BJ (cell line): ENCODE measurements at regions not wholly inside any gene's neighbourhood (a gene's known extent, or its start where the extent isn't known, plus 50 kb on each side); places are given as distances from the start of the nearest gene placed in this dataset.

ENCODE experiments used
- CTCF ChIA-PET: fragments of 350-600 bp; formaldehyde crosslinking; extraction: SDS; loops from one replicate; lab custom pipeline; 2021; ENCODE audit warnings: antibody characterized with exemption, inconsistent platforms; lab: Yijun Ruan, JAX
- POLR2A ChIA-PET: fragments of 300-600 bp; sonication (Branson Sonifier 250); formaldehyde crosslinking; extraction: SDS; loops from one replicate; lab custom pipeline; 2021; ENCODE audit warnings: antibody characterized with exemption; lab: Charles Lee
- DNase-seq: peaks from one replicate; pipeline ENCODE4 v3.0.0-alpha.2; 2011; ENCODE audit warnings: low read depth
- H3K27me3 ChIP-seq: 2 replicates; pipeline ENCODE4 v1.6.0; 2011; ENCODE audit warnings: low read length; ENCODE audit not compliant: control insufficient read depth, insufficient read depth
- H3K36me3 ChIP-seq: 2 replicates; pipeline ENCODE4 v1.5.1; 2011; ENCODE audit warnings: low read length; ENCODE audit not compliant: control insufficient read depth, insufficient read depth
- H3K4me3 ChIP-seq: 2 replicates; pipeline ENCODE4 v1.5.1; 2011; ENCODE audit warnings: low read depth, mild to moderate bottlenecking, control low read depth, low read length
- CTCF ChIP-seq: IDR thresholded peaks from 2 replicates; pipeline ENCODE4 v1.5.1; 2011; ENCODE audit warnings: low read depth, mild to moderate bottlenecking, control low read depth, inconsistent platforms, low read length, moderate library complexity; ENCODE audit not compliant: insufficient read depth

GRCh38 chr9:81146684-81147337 is 542.5 kb downstream of the TLE1 start:
- Histone ChIP-seq H3K36me3 (no peaks in the 10 kb centered on the region), H3K27me3 (no peaks in the 10 kb centered on the region), H3K4me3 (no peak overlapping the region)
- DNase-seq: no peak
- no peak for TF ChIP-seq CTCF
- CTCF ChIA-PET: no interaction called here
- POLR2A ChIA-PET: no interaction called here

- TF ChIP-seq CTCF: no peak
- H3K27me3 ChIP-seq: no peaks in the 10 kb centered on the region
- H3K36me3 ChIP-seq: no peaks in the 10 kb centered on the region
- POLR2A ChIA-PET: no interaction called here
- CTCF ChIA-PET: no interaction called here
- H3K4me3 ChIP-seq: no peak overlapping the region
- DNase-seq: no peak
Observed at GRCh38 chr9:81146241-81146640, 543.1 kb downstream of the TLE1 start.

DNA sequence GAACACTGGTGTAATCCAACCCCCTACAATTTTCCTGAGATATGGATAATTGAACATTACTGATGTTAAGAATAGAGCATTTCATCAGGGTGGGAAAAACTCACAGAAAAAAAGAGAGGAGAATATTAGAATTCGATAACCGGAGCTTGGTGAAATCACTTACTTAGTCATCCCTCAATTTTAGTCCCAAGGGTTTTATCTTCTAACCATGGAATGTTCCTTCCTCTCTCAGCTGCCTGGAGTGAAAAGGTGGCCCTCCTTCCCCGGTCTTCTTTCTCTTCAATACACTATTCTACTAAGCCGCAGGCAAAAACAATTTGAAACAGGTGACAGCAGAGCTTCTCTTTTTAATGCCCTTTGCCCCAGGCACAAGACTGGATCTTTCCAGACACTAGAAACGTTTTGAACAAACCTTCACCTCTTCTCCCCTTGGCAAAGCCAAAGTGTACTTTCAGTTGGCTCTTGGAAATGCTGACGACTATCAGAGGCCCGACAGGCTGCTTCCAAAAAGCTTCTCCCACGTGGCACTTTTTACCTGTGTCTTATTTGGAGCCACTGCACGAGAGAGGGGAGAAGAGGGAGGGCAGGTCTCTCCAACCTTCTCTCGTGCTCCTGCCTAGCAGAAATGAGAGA is 543.9 kb downstream of the TLE1 start:
- H3K27me3 ChIP-seq: no peaks in the 10 kb centered on the region
- TF ChIP-seq CTCF: no peak
- H3K36me3 ChIP-seq: no peaks in the 10 kb centered on the region
- no peak for DNase-seq
- CTCF ChIA-PET: no interaction called here
- H3K4me3 ChIP-seq: no peak overlapping the region
- POLR2A ChIA-PET: no interaction called here

- no peak for DNase-seq
- H3K4me3 ChIP-seq: no peak overlapping the region
- no peak for TF ChIP-seq CTCF
- ChIA-PET POLR2A (no interaction called here), CTCF (no interaction called here)
- no peaks in the 10 kb centered on the region for H3K36me3 ChIP-seq
- no peaks in the 10 kb centered on the region for H3K27me3 ChIP-seq
Observed at GRCh38 chr9:81141961-81142360, 547.4 kb downstream of the TLE1 start.

DNA sequence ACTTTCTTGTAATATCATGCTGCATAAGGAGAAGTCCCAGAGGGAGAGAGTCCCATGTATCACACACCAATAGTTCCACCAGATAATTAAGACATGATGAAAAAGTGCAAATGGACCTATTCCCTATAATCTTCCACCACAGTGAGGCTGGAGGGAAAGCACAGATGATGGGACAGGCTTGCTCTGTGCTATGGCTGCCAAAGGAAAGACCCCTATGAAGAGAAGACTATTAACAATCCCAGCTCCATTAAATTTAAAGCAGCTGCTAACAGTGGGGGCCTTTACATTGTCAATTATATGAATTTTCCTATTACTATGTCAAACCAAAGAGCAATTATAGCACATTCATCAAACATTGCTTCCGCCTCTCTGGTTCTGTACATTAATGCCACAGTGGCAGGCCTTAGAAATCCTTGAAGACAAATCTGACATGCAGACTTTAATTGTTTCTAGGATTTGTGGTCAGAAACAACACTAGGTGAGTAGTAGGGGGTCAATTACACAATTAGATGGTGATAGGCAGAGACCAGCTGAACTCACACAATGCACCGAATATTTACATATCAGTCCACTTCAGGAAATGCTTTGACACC is 551.3 kb downstream of the TLE1 start:
- H3K36me3 ChIP-seq: no peaks in the 10 kb centered on the region
- ChIA-PET CTCF (no interaction called here), POLR2A (no interaction called here)
- H3K27me3 ChIP-seq: no peaks in the 10 kb centered on the region
- H3K4me3 ChIP-seq: no peak overlapping the region
- DNase-seq: no peak
- no peak for TF ChIP-seq CTCF
